Transverse colon (tissue), 3 donors: ENCODE measurements at regions not wholly inside any gene's neighbourhood (a gene's known extent, or its start where the extent isn't known, plus 50 kb on each side); places are given as distances from the start of the nearest gene placed in this dataset.

Source experiments
- CTCF ChIP-seq, 5 experiments: fragments of 200-600 bp in 3 of 5; fragments of 450-650 bp in 2 of 5; sonication (generic) in 3 of 5; IDR thresholded peaks; 1 replicate in 2 of 5; 2 replicates in 3 of 5; pipeline ENCODE4 v1.5.1; 2016 to 2017; ENCODE audit warnings: antibody characterized with exemption in 5 of 5, inconsistent platforms in 3 of 5, mild to moderate bottlenecking in 2 of 5, moderate library complexity in 1 of 5
- EP300 ChIP-seq: sonication (generic); formaldehyde crosslinking; IDR thresholded peaks from one replicate; pipeline ENCODE4 v1.6.1; 2017; ENCODE audit warnings: antibody characterized with exemption, low read depth
- POLR2A ChIP-seq: fragments of 450-650 bp; IDR thresholded peaks from one replicate; pipeline ENCODE4 v1.6.1; 2016; ENCODE audit warnings: antibody characterized with exemption, mild to moderate bottlenecking, moderate library complexity

GRCh38 chrX:35733879-35734278 is 64.3 kb upstream of the MAGEB16 start:
- TF ChIP-seq CTCF (IDR thresholded peaks at IDR 0.05) (no peak), EP300 (no peak), POLR2A (no peak)
